CD4-positive, alpha-beta T cell treated with Interleukin-6 at 100 ng/mL for 8 hours (primary cell): ENCODE measurements at regions not wholly inside any gene's neighbourhood (a gene's known extent, or its start where the extent isn't known, plus 50 kb on each side); places are given as distances from the start of the nearest gene placed in this dataset.

Experiments
- DNase-seq: peaks from one replicate; pipeline ENCODE4 v3.0.0-alpha.2; 2020; ENCODE audit warnings: mixed read lengths, low spot score

GRCh38 chr13:40221131-40221459, 445.3 kb downstream of the FOXO1 start:
- no peak for DNase-seq

- DNase-seq, result peak; percentile 69
Measured at GRCh38 chr13:40221460-40222201, 444.8 kb downstream of the FOXO1 start.

GRCh38 chr13:40223585-40223984, 442.9 kb downstream of the FOXO1 start:
- no peak for DNase-seq

GRCh38 chr13:40228496-40228895, 437.9 kb downstream of the FOXO1 start:
- no peak for DNase-seq

GRCh38 chr13:40228990-40229389, 437.5 kb downstream of the FOXO1 start:
- DNase-seq, result no peak

GRCh38 chr13:40230833-40231266, 435.6 kb downstream of the FOXO1 start:
- no peak for DNase-seq

GRCh38 chr13:40231311-40231710, 435.1 kb downstream of the FOXO1 start:
- DNase-seq, result no peak

GRCh38 chr13:40231751-40232150, 434.7 kb downstream of the FOXO1 start:
- no peak for DNase-seq

GRCh38 chr13:40232311-40233040, 434.0 kb downstream of the FOXO1 start:
- no peak for DNase-seq

GRCh38 chr13:40233731-40234195, 432.7 kb downstream of the FOXO1 start:
- DNase-seq, result no peak

GRCh38 chr13:40235160-40235796, 431.2 kb downstream of the FOXO1 start:
- DNase-seq, result no peak

- no peak for DNase-seq
Measured at GRCh38 chr13:40236566-40237168, 429.8 kb downstream of the FOXO1 start.

GRCh38 chr13:40238761-40239160, 427.7 kb downstream of the FOXO1 start:
- no peak for DNase-seq

GRCh38 chr13:40240293-40240692, 426.1 kb downstream of the FOXO1 start:
- no peak for DNase-seq

- no peak for DNase-seq
Measured at GRCh38 chr13:40241125-40241798, 425.2 kb downstream of the FOXO1 start.

- no peak for DNase-seq
Measured at GRCh38 chr13:40243047-40243446, 423.4 kb downstream of the FOXO1 start.

GRCh38 chr13:40243982-40244381, 422.5 kb downstream of the FOXO1 start:
- no peak for DNase-seq

- no peak for DNase-seq
Measured at GRCh38 chr13:40245567-40245966, 420.9 kb downstream of the FOXO1 start.

GRCh38 chr13:40247845-40248244, 418.6 kb downstream of the FOXO1 start:
- no peak for DNase-seq

GRCh38 chr13:40251343-40252032, 415.0 kb downstream of the FOXO1 start:
- DNase-seq, result no peak

- DNase-seq, result no peak
Measured at GRCh38 chr13:40252241-40252640, 414.2 kb downstream of the FOXO1 start.
